ENCODE measurements at regions not wholly inside any gene's neighbourhood (a gene's known extent, or its start where the extent isn't known, plus 50 kb on each side); places are given as distances from the start of the nearest gene placed in this dataset.

- intact Hi-C loops (cut with micrococcal nuclease) = no loop called here
- no peak overlapping the region for H3K4me2 ChIP-seq (replicated peaks; ENCODE audit: extremely low read depth, low read length, poor library complexity, severe bottlenecking)
- H3K36me3 ChIP-seq (replicated peaks in 1 of 2; ENCODE audit: control insufficient read depth in 1 of 2, insufficient read depth in 2 of 2, low read length in 2 of 2) = no peaks in the 10 kb centered on the region
- no peaks in the 10 kb centered on the region for H3K27me3 ChIP-seq (ENCODE audit: control insufficient read depth in 2 of 2, insufficient read depth in 2 of 2, low read length in 2 of 2)
- H3K4me3 ChIP-seq (replicated peaks in 1 of 3; ENCODE audit: low read depth in 2 of 3, low read length in 3 of 3) = no peak overlapping the region
- Mint-ChIP-seq H3K27me3 (ENCODE audit: low read depth in 3 of 3) (peaks cover 0 to 2% (median 1%) of the 10 kb centered on the region in 3 donors), H3K4me1 (no peaks in the 10 kb centered on the region), H3K9me3 (peaks cover 0 to 2% (median 0%) of the 10 kb centered on the region in 7 donors), H3K36me3 (no peaks in the 10 kb centered on the region), H3K27ac (no peak overlapping the region), H3K4me3 (no peak overlapping the region)
- DNase-seq = no peak
- WGBS (ENCODE audit: insufficient coverage) = no CpG with 5 or more reads among the region's 3 CpGs
- no peaks in the 10 kb centered on the region for H3K79me2 ChIP-seq (ENCODE audit: insufficient read depth, low read length)
- H3K27ac ChIP-seq (ENCODE audit: low read depth in 1 of 2, low read length in 2 of 2) = no peak overlapping the region
- no peak overlapping the region for H2AFZ ChIP-seq (ENCODE audit: insufficient read depth, low read depth, low read length, poor library complexity, severe bottlenecking)
- no peaks in the 10 kb centered on the region for H3K4me1 ChIP-seq (ENCODE audit: control insufficient read depth in 1 of 2, insufficient read depth in 2 of 2, low read length in 2 of 2)
- no peaks in the 10 kb centered on the region for H4K20me1 ChIP-seq (ENCODE audit: insufficient read depth, low read length)
- H3K9me3 ChIP-seq (replicated peaks in 1 of 2; ENCODE audit: control insufficient read depth in 1 of 2, insufficient read depth in 1 of 2, low read length in 2 of 2) = no peaks in the 10 kb centered on the region
- TF ChIP-seq CTCF (IDR thresholded peaks at IDR 0.05) = no peak
- no peak overlapping the region for H3K9ac ChIP-seq (ENCODE audit: insufficient read depth, low read length, poor library complexity, severe bottlenecking)
Measured at GRCh38 chr4:31051565-31051964, 331.4 kb downstream of the PCDH7 start.

GRCh38 chr4:31052519-31052918 lies 332.4 kb downstream of the PCDH7 start:
- Mint-ChIP-seq H3K27ac (no peak overlapping the region), H3K27me3 (ENCODE audit: low read depth in 3 of 3) (peaks cover 0 to 2% (median 1%) of the 10 kb centered on the region in 3 donors), H3K4me1 (no peaks in the 10 kb centered on the region), H3K9me3 (peaks cover 0 to 2% (median 0%) of the 10 kb centered on the region in 7 donors), H3K36me3 (no peaks in the 10 kb centered on the region), H3K4me3 (no peak overlapping the region)
- H3K9ac ChIP-seq (ENCODE audit: insufficient read depth, low read length, poor library complexity, severe bottlenecking) = no peak overlapping the region
- no peak overlapping the region for H3K4me2 ChIP-seq (replicated peaks; ENCODE audit: extremely low read depth, low read length, poor library complexity, severe bottlenecking)
- H4K20me1 ChIP-seq (ENCODE audit: insufficient read depth, low read length) = no peaks in the 10 kb centered on the region
- intact Hi-C loops (cut with micrococcal nuclease) = no loop called here
- WGBS (ENCODE audit: insufficient coverage) = no CpG with 5 or more reads among the region's 1 CpG
- H3K4me1 ChIP-seq (ENCODE audit: control insufficient read depth in 1 of 2, insufficient read depth in 2 of 2, low read length in 2 of 2) = no peaks in the 10 kb centered on the region
- no peaks in the 10 kb centered on the region for H3K36me3 ChIP-seq (replicated peaks in 1 of 2; ENCODE audit: control insufficient read depth in 1 of 2, insufficient read depth in 2 of 2, low read length in 2 of 2)
- no peaks in the 10 kb centered on the region for H3K79me2 ChIP-seq (ENCODE audit: insufficient read depth, low read length)
- no peak for DNase-seq
- H3K9me3 ChIP-seq (replicated peaks in 1 of 2; ENCODE audit: control insufficient read depth in 1 of 2, insufficient read depth in 1 of 2, low read length in 2 of 2) = no peaks in the 10 kb centered on the region
- H3K4me3 ChIP-seq (replicated peaks in 1 of 3; ENCODE audit: low read depth in 2 of 3, low read length in 3 of 3) = no peak overlapping the region
- no peak overlapping the region for H2AFZ ChIP-seq (ENCODE audit: insufficient read depth, low read depth, low read length, poor library complexity, severe bottlenecking)
- H3K27ac ChIP-seq (ENCODE audit: low read depth in 1 of 2, low read length in 2 of 2) = no peak overlapping the region
- TF ChIP-seq CTCF (IDR thresholded peaks at IDR 0.05) = no peak
- no peaks in the 10 kb centered on the region for H3K27me3 ChIP-seq (ENCODE audit: control insufficient read depth in 2 of 2, insufficient read depth in 2 of 2, low read length in 2 of 2)
